Thoracic aorta (tissue), 2 donors: ENCODE measurements at regions not wholly inside any gene's neighbourhood (a gene's known extent, or its start where the extent isn't known, plus 50 kb on each side); places are given as distances from the start of the nearest gene placed in this dataset.

Experiments used
- ATAC-seq: fragments of 150-250 bp; one replicate; pipeline ENCODE4 v1.8.0; 2017; ENCODE audit warnings: low read depth; ENCODE audit not compliant: insufficient number of reproducible peaks, low FRiP score
- DNase-seq: peaks from one replicate; pipeline ENCODE4 v3.0.0-alpha.2; 2020; ENCODE audit warnings: low spot score
- H3K27ac ChIP-seq, 2 donors: fragments of 200-600 bp; sonication (generic); 1 replicate in 1 of 2; 2 replicates in 1 of 2; pipeline ENCODE4 v1.5.1; 2016; ENCODE audit warnings: mild to moderate bottlenecking in 2 of 2, moderate library complexity in 2 of 2
- H3K27me3 ChIP-seq: fragments of 200-600 bp; sonication (generic); replicated peaks from 2 replicates; pipeline ENCODE4 v1.6.0; 2016; ENCODE audit warnings: mild to moderate bottlenecking; ENCODE audit not compliant: insufficient read depth
- H3K36me3 ChIP-seq: fragments of 200-600 bp; sonication (generic); one replicate; pipeline ENCODE4 v1.5.1; 2016
- H3K4me1 ChIP-seq, 2 donors: fragments of 200-600 bp; sonication (generic); 1 replicate in 1 of 2; 2 replicates in 1 of 2; pipeline versions ENCODE4 v1.5.1 to v1.6.0; 2016; ENCODE audit warnings: low read depth in 2 of 2, mild to moderate bottlenecking in 1 of 2; ENCODE audit not compliant: control insufficient read depth in 1 of 2
- H3K4me3 ChIP-seq: fragments of 200-600 bp; sonication (generic); 2 replicates; pipeline ENCODE4 v1.5.1; 2016; ENCODE audit warnings: mild to moderate bottlenecking
- H3K9me3 ChIP-seq: fragments of 200-600 bp; sonication (generic); 2 replicates; pipeline ENCODE4 v1.5.1; 2016
- CTCF ChIP-seq: fragments of 200-600 bp; sonication (generic); IDR thresholded peaks from one replicate; pipeline ENCODE4 v1.5.1; 2019; ENCODE audit warnings: antibody characterized with exemption

GRCh38 chr4:116515959-116516358 is 569.4 kb downstream of the TRAM1L1 start:
- Histone ChIP-seq H3K4me1 (no peaks in the 10 kb centered on the region), H3K9me3 (no peaks in the 10 kb centered on the region), H3K27me3 (no peaks in the 10 kb centered on the region), H3K36me3 (no peaks in the 10 kb centered on the region), H3K27ac (no peak overlapping the region), H3K4me3 (no peak overlapping the region)
- ATAC-seq, result no peak
- TF ChIP-seq CTCF, result no peak
- DNase-seq, result no peak

- no peak for DNase-seq
- no peak for ATAC-seq
- Histone ChIP-seq H3K27ac (no peak overlapping the region), H3K27me3 (no peaks in the 10 kb centered on the region), H3K36me3 (no peaks in the 10 kb centered on the region), H3K9me3 (no peaks in the 10 kb centered on the region), H3K4me3 (no peak overlapping the region), H3K4me1 (no peaks in the 10 kb centered on the region)
- no peak for TF ChIP-seq CTCF
Observed at GRCh38 chr4:116512552-116512951, 572.8 kb downstream of the TRAM1L1 start.

GRCh38 chr4:116501954-116502353 is 583.4 kb downstream of the TRAM1L1 start:
- Histone ChIP-seq H3K4me3 (no peak overlapping the region), H3K27ac (no peak overlapping the region), H3K9me3 (no peaks in the 10 kb centered on the region), H3K4me1 (no peaks in the 10 kb centered on the region), H3K36me3 (no peaks in the 10 kb centered on the region), H3K27me3 (no peaks in the 10 kb centered on the region)
- no peak for TF ChIP-seq CTCF
- DNase-seq, result no peak
- no peak for ATAC-seq

GRCh38 chr4:116500225-116500624 is 585.2 kb downstream of the TRAM1L1 start:
- no peak for ATAC-seq
- no peak for DNase-seq
- Histone ChIP-seq H3K4me1 (no peaks in the 10 kb centered on the region), H3K9me3 (no peaks in the 10 kb centered on the region), H3K27ac (no peak overlapping the region), H3K36me3 (no peaks in the 10 kb centered on the region), H3K4me3 (no peak overlapping the region), H3K27me3 (no peaks in the 10 kb centered on the region)
- no peak for TF ChIP-seq CTCF

- H3K9me3 ChIP-seq, result no peaks in the 10 kb centered on the region
- no peak overlapping the region for H3K4me3 ChIP-seq
- no peaks in the 10 kb centered on the region for H3K27me3 ChIP-seq
- no peak overlapping the region for H3K27ac ChIP-seq
- H3K4me1 ChIP-seq, result no peaks in the 10 kb centered on the region
- no peak for ATAC-seq
- no peak for DNase-seq
- no peak for TF ChIP-seq CTCF
- H3K36me3 ChIP-seq, result no peaks in the 10 kb centered on the region
Observed at GRCh38 chr4:116489739-116490138, 595.6 kb downstream of the TRAM1L1 start.
